Left lung (tissue), 4 donors: ENCODE measurements at regions not wholly inside any gene's neighbourhood (a gene's known extent, or its start where the extent isn't known, plus 50 kb on each side); places are given as distances from the start of the nearest gene placed in this dataset.
"Not testable (repeated sequence)": the region's sequence is repeated elsewhere in the genome, so short reads cannot be mapped to it uniquely, and the experiment has no call there.

ENCODE experiments used
- ATAC-seq: fragments of 200-7000 bp; cut with Tn5 transposase; one replicate; pipeline ENCODE4 v1.9.1; 2020; ENCODE audit warnings: moderate library complexity
- DNase-seq, 4 donors: peaks; one replicate each; pipeline ENCODE4 v3.0.0-alpha.2; 2013 to 2020
- H3K27ac ChIP-seq, 2 donors: fragments of 200-600 bp; sonication (generic) in 1 of 2; one replicate each; pipeline versions ENCODE4 v1.5.0 to v1.8.0; 2020 to 2021
- H3K27me3 ChIP-seq, 2 donors: fragments of 200-600 bp; sonication (generic) in 1 of 2; one replicate each; pipeline versions ENCODE4 v1.5.0 to v1.8.0; 2020 to 2021
- H3K36me3 ChIP-seq, 2 donors: fragments of 200-600 bp; sonication (generic) in 1 of 2; one replicate each; pipeline versions ENCODE4 v1.5.0 to v1.8.0; 2020 to 2021
- H3K4me1 ChIP-seq, 2 donors: fragments of 200-600 bp; one replicate each; pipeline ENCODE4 v1.8.0; 2021
- H3K4me3 ChIP-seq, 2 donors: fragments of 200-600 bp; sonication (generic) in 1 of 2; one replicate each; pipeline versions ENCODE4 v1.5.0 to v1.8.0; 2020 to 2021; ENCODE audit warnings: mild to moderate bottlenecking in 1 of 2
- H3K9me3 ChIP-seq, 2 donors: fragments of 200-600 bp; sonication (generic) in 1 of 2; one replicate each; pipeline versions ENCODE4 v1.5.0 to v1.8.0; 2020 to 2021
- CTCF ChIP-seq, 2 donors: fragments of 200-600 bp; sonication (generic) in 1 of 2; IDR thresholded peaks; one replicate each; pipeline versions ENCODE4 v1.5.0 to v1.8.0; 2021; ENCODE audit warnings: antibody characterized with exemption in 2 of 2
- intact Hi-C, 2 donors: fragments of 100-400 bp; cut with DNase I; formaldehyde crosslinking; loops; one replicate each; pipeline versions ENCODE4 v1.11.2 to v1.14.2; 2022
- donor health status: DM: no; HTN: yes; CAD: no.
- donor health status: DM: no; HTN: no; CAD: no.

DNA sequence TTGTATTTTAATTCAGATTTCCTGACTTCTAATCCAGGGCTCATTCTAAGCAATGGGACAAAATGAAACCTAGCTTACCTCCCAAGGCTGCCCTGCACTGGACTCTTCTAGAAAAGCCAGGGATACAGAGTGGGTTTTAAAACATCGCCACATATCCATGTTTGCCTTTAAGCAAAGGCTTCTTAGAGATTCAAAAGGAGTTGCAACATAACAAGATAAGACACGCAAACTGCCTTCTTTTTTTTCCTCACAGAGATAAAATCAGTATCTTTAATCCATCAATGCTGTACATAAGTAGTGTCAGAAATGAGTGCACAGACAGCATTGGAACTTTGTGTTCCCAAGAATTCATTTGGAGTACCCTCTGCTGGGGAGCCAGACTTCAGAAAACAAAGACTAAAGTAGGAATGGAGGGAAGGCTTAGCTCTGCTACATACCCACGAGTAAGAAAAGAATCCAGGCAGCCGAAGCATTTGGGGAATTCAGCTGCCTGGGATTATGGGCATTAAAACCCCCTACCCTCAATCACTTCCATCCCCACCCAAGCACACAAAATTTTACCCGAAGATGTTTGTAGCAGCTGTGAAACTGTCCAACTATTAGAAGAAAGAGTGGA, 427.8 kb downstream of the ARL4A start:
- Histone ChIP-seq H3K9me3 (no peaks in the 10 kb centered on the region), H3K27me3 (no peaks in the 10 kb centered on the region), H3K4me3 (no peak overlapping the region), H3K27ac (no peak overlapping the region), H3K36me3 (no peaks in the 10 kb centered on the region), H3K4me1 (no peaks in the 10 kb centered on the region)
- intact Hi-C loops = no loop called here
- ATAC-seq (no peak), DNase-seq (peak in 1 of 4 donors; percentile 3)
- TF ChIP-seq CTCF (IDR thresholded peaks at IDR 0.05) = no peak

DNA sequence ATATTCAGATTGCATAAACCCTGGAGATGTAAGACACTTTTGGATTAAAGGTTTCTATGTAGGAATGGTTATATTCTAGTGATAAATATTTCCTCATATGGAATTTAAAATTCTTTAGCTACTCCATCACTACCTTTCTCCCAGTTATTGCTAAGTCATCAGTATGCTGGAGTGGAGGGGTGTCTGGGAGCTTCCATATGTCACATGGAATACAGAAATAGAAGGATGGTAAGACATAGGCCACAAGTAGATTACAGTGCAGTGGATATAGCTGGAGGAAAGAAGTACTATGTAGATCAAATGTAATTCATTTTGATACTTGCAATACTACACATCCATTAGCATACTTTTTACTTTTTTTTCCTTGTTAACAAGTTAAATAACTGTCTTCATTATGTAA, 428.4 kb downstream of the ARL4A start:
- Histone ChIP-seq H3K36me3 (no peaks in the 10 kb centered on the region), H3K4me1 (no peaks in the 10 kb centered on the region), H3K27me3 (no peaks in the 10 kb centered on the region), H3K9me3 (no peaks in the 10 kb centered on the region), H3K4me3 (no peak overlapping the region), H3K27ac (no peak overlapping the region)
- no peak for TF ChIP-seq CTCF (IDR thresholded peaks at IDR 0.05)
- ATAC-seq = no peak
- DNase-seq = no peak
- intact Hi-C loops = no loop called here

DNA sequence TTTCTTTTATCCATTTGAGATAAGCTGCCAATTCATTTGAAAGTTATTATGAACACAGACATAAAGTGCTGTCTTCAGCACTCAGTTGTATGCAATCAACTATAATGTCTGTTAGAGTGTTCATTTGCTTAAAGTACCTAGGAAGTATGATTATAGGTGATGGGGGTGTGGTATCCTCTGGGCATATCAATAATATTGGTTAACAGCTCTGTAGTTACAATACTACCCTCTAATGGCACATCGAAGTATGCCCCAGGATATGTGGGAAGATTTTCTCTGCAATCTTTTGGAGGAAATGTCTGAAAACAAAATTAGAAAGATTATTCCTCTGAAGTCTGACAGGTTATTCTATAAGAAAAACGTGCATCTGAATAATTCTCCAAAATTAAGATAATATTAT, 429.7 kb downstream of the ARL4A start:
- ATAC-seq = peak; percentile 31
- peak in 1 of 2 donors; percentile 22 for TF ChIP-seq CTCF (IDR thresholded peaks at IDR 0.05)

GRCh38 chr7:13117592-13117991, 430.2 kb downstream of the ARL4A start:
- intact Hi-C loops = no loop called here
- no peak for TF ChIP-seq CTCF (IDR thresholded peaks at IDR 0.05)

More for the DNA sequence above, 429.7 kb downstream of the ARL4A start:
- no peak for DNase-seq
- intact Hi-C loops = no loop called here
- no peak overlapping the region for H3K27ac ChIP-seq
- no peaks in the 10 kb centered on the region for H3K9me3 ChIP-seq
- H3K27me3 ChIP-seq = no peaks in the 10 kb centered on the region
- H3K4me1 ChIP-seq = no peaks in the 10 kb centered on the region
- H3K4me3 ChIP-seq = no peak overlapping the region
- H3K36me3 ChIP-seq = no peaks in the 10 kb centered on the region

GRCh38 chr7:13124629-13125028, 437.2 kb downstream of the ARL4A start:
- H3K27ac ChIP-seq, H3K4me1 ChIP-seq, H3K4me3 ChIP-seq, H3K36me3 ChIP-seq, intact Hi-C loops, ATAC-seq, DNase-seq, H3K27me3 ChIP-seq: not testable (repeated sequence)
- H3K9me3 ChIP-seq = peaks cover 0 to 19% of the 10 kb centered on the region in 2 donors

More at GRCh38 chr7:13117592-13117991, 430.2 kb downstream of the ARL4A start:
- no peaks in the 10 kb centered on the region for H3K36me3 ChIP-seq
- peaks cover 0 to under 1% of the 10 kb centered on the region in 2 donors for H3K9me3 ChIP-seq
- no peak overlapping the region for H3K4me3 ChIP-seq
- ATAC-seq (no peak), DNase-seq (no peak)
- no peaks in the 10 kb centered on the region for H3K27me3 ChIP-seq
- H3K4me1 ChIP-seq = no peaks in the 10 kb centered on the region
- no peak overlapping the region for H3K27ac ChIP-seq

DNA sequence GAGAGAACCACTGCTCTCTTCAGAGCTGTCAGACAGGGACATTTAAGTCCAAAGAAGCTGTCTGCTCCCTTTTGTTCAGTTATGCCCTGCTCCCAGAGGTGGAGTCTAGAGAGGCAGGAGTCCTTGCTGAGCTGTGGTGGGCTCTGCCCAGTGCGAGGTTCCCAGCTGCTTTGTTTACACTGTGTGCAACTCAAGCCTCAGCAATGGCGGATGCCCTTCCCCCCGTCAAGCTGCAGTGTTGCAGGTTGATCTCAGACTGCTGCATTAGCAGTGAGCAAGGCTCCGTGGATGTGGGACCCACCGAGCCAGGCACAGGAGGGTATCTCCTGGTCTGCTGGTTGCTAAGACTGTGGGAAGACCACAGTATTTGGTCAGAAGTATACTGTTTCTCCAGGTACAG, 438.9 kb downstream of the ARL4A start:
- no peak for ATAC-seq

More for the DNA sequence above, 438.9 kb downstream of the ARL4A start:
- Histone ChIP-seq H3K27me3 (no peaks in the 10 kb centered on the region), H3K4me1 (no peaks in the 10 kb centered on the region), H3K9me3 (peaks cover 0 to 19% of the 10 kb centered on the region in 2 donors), H3K4me3 (no peak overlapping the region), H3K36me3 (no peaks in the 10 kb centered on the region), H3K27ac (no peak overlapping the region)
- no peak for DNase-seq
- intact Hi-C loops = no loop called here
- TF ChIP-seq CTCF (IDR thresholded peaks at IDR 0.05) = no peak
